ENCODE measurements at regions not wholly inside any gene's neighbourhood (a gene's known extent, or its start where the extent isn't known, plus 50 kb on each side); places are given as distances from the start of the nearest gene placed in this dataset.

GRCh38 chr6:137707038-137707589 is 159.9 kb upstream of the TNFAIP3 start:
- TF ChIP-seq, protein P1, sequence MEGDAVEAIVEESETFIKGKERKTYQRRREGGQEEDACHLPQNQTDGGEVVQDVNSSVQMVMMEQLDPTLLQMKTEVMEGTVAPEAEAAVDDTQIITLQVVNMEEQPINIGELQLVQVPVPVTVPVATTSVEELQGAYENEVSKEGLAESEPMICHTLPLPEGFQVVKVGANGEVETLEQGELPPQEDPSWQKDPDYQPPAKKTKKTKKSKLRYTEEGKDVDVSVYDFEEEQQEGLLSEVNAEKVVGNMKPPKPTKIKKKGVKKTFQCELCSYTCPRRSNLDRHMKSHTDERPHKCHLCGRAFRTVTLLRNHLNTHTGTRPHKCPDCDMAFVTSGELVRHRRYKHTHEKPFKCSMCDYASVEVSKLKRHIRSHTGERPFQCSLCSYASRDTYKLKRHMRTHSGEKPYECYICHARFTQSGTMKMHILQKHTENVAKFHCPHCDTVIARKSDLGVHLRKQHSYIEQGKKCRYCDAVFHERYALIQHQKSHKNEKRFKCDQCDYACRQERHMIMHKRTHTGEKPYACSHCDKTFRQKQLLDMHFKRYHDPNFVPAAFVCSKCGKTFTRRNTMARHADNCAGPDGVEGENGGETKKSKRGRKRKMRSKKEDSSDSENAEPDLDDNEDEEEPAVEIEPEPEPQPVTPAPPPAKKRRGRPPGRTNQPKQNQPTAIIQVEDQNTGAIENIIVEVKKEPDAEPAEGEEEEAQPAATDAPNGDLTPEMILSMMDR (IDR thresholded peaks at IDR 0.05) = no peak
- TF ChIP-seq POLR2A (IDR thresholded peaks at IDR 0.05) = no peak

All from right lobe of liver (tissue), 4 donors.